K562 (cell line): ENCODE measurements at regions not wholly inside any gene's neighbourhood (a gene's known extent, or its start where the extent isn't known, plus 50 kb on each side); places are given as distances from the start of the nearest gene placed in this dataset.

Source experiments
- ATAC-seq: fragments of 200-7000 bp; cut with Tn5 transposase; 3 replicates; pipeline ENCODE4 v1.9.1; 2020; ENCODE audit warnings: moderate library complexity
- BruUV-seq: library from RNA; stranded (reverse); fragments of 400-500 nt; replicated peaks from 2 replicates; lab custom pipeline; 2021; lab: Mats Ljungman, UMichigan
- CTCF ChIA-PET: fragments of 300-600 bp; formaldehyde crosslinking; extraction: SDS; loops from one replicate; lab custom pipeline; 2021; ENCODE audit warnings: low intra/inter-chr PET ratio; lab: Yijun Ruan, JAX
- POLR2A ChIA-PET: fragments of 300-600, 350-650 bp; sonication (Branson Sonifier 250); formaldehyde crosslinking; extraction: SDS; loops from one replicate; lab custom pipeline; 2021; ENCODE audit warnings: antibody characterized with exemption, inconsistent platforms; lab: Yijun Ruan, JAX
- DNase-seq, 4 experiments: peaks; one replicate each; pipeline versions ENCODE4 v3.0.0 to v3.0.0-alpha.2; 2011 to 2018; ENCODE audit warnings: low spot score in 3 of 4, mixed read lengths in 3 of 4; ENCODE audit errors: extremely low read depth in 1 of 4
- FAIRE-seq: peaks from 2 replicates; lab custom pipeline; 2011; peaks lifted over from hg19 to GRCh38; lab: Jason Lieb, UNC
- H2AFZ ChIP-seq: 2 replicates; pipeline ENCODE4 v1.6.0; 2011; ENCODE audit warnings: low read depth, low read length, control low read depth, inconsistent platforms
- H3K27ac ChIP-seq: fragments of 200-600 bp; 3 replicates; pipeline ENCODE4 v1.8.0; 2011; ENCODE audit warnings: low read depth, mild to moderate bottlenecking, control low read depth, inconsistent platforms, low read length, moderate library complexity, mixed read lengths; ENCODE audit errors: extremely low read depth
- H3K27me3 ChIP-seq, 2 experiments: fragments of 300-600 bp in 1 of 2; 2 replicates in 1 of 2; 3 replicates in 1 of 2; pipeline versions ENCODE4 v1.6.0 to v1.8.0; 2011; ENCODE audit warnings: inconsistent platforms in 2 of 2, low read length in 2 of 2, mild to moderate bottlenecking in 1 of 2, mixed read lengths in 1 of 2, moderate library complexity in 1 of 2; ENCODE audit not compliant: control insufficient read depth in 2 of 2, insufficient read depth in 2 of 2
- H3K36me3 ChIP-seq: fragments of 300-600 bp; 3 replicates; pipeline ENCODE4 v1.8.0; 2011; ENCODE audit warnings: mild to moderate bottlenecking, low read length, inconsistent platforms; ENCODE audit not compliant: control insufficient read depth, insufficient read depth
- H3K4me1 ChIP-seq, 2 experiments: fragments of 200-600 bp in 1 of 2; replicated peaks in 1 of 2; 2 replicates in 1 of 2; 3 replicates in 1 of 2; pipeline versions ENCODE4 v1.5.1 to v1.8.0; 2011; ENCODE audit warnings: inconsistent platforms in 2 of 2, low read length in 2 of 2, mild to moderate bottlenecking in 1 of 2, mixed read lengths in 1 of 2, moderate library complexity in 1 of 2; ENCODE audit not compliant: control insufficient read depth in 2 of 2, insufficient read depth in 2 of 2
- H3K4me2 ChIP-seq: 2 replicates; pipeline ENCODE4 v1.6.1; 2011; ENCODE audit warnings: low read length, control low read depth, inconsistent platforms, mixed read lengths; ENCODE audit not compliant: insufficient read depth
- H3K4me3 ChIP-seq: fragments of 200-600 bp; sonication (generic), shearing (Covaris generic); 2 replicates; pipeline ENCODE4 v1.5.1; 2016; ENCODE audit warnings: control low read depth, inconsistent platforms
- H3K79me2 ChIP-seq: fragments of 200-600 bp; 3 replicates; pipeline ENCODE4 v1.8.0; 2011; ENCODE audit warnings: low read length, inconsistent platforms; ENCODE audit not compliant: control insufficient read depth, insufficient read depth
- H3K9ac ChIP-seq, 2 experiments: 2 replicates each; pipeline versions ENCODE4 v1.6.0 to v1.6.1; 2011; ENCODE audit warnings: low read depth in 2 of 2, low read length in 2 of 2, control low read depth in 1 of 2, inconsistent platforms in 1 of 2, mild to moderate bottlenecking in 1 of 2, mixed read lengths in 1 of 2; ENCODE audit not compliant: insufficient read depth in 1 of 2
- H3K9me1 ChIP-seq: one replicate; pipeline ENCODE4 v1.6.0; 2011; ENCODE audit warnings: inconsistent platforms, mild to moderate bottlenecking, low read length, moderate library complexity; ENCODE audit not compliant: control insufficient read depth, insufficient read depth
- H3K9me3 ChIP-seq: replicated peaks from 2 replicates; pipeline ENCODE4 v1.5.1; 2011; ENCODE audit warnings: low read depth, low read length, inconsistent platforms; ENCODE audit not compliant: control insufficient read depth, insufficient read depth
- H4K20me1 ChIP-seq: replicated peaks from 2 replicates; pipeline ENCODE4 v1.6.1; 2011; ENCODE audit warnings: low read length, inconsistent platforms, mixed read lengths; ENCODE audit not compliant: control insufficient read depth, insufficient read depth
- KLF16 ChIP-seq: IDR thresholded peaks from 2 replicates; pipeline ENCODE4 v1.6.1; 2016; ENCODE audit warnings: antibody characterized with exemption
- MYNN ChIP-seq, 2 experiments: sonication (generic); formaldehyde crosslinking in 1 of 2; IDR thresholded peaks; 2 replicates each; pipeline versions ENCODE4 v1.5.0 to v1.6.1; 2016 to 2020; ENCODE audit warnings: antibody characterized with exemption in 1 of 2, missing genetic modification reagents in 1 of 2
- PHF20 ChIP-seq: fragments of 450-650 bp; IDR thresholded peaks from 2 replicates; pipeline ENCODE4 v1.6.1; 2018; ENCODE audit not compliant: partially characterized antibody
- ZNF318 ChIP-seq, 2 experiments: fragments of 450-650 bp; IDR thresholded peaks; 2 replicates each; pipeline ENCODE4 v1.6.1; 2016; ENCODE audit warnings: mild to moderate bottlenecking in 2 of 2, borderline replicate concordance in 1 of 2, low read depth in 1 of 2, moderate library complexity in 1 of 2
- WGBS: fragments of 100-300 bp; shearing (Covaris generic); methylation state at CpG from one replicate; pipeline ENCODE4 v1.1.6; 2016; ENCODE audit warnings: low coverage, mixed read lengths; ENCODE audit not compliant: insufficient coverage; ENCODE audit errors: missing lambda C conversion rate; 5-methylcytosine and 5-hydroxymethylcytosine counted together
- in situ Hi-C: fragments of 300-500 bp; cut with MboI; formaldehyde crosslinking; loops from 4 replicates; pipeline ENCODE4 v1.15.0; 2018; ENCODE audit warnings: inconsistent platforms, mixed read lengths
- intact Hi-C: fragments of 100-400 bp; cut with micrococcal nuclease; formaldehyde crosslinking; loops from 2 replicates; pipeline ENCODE4 v1.14.2; 2022
- TF ChIP-seq, protein P1 (sequence below): fragments of 450-650 bp; IDR thresholded peaks from 2 replicates; pipeline ENCODE4 v1.6.1; 2018; ENCODE audit not compliant: partially characterized antibody

DNA sequence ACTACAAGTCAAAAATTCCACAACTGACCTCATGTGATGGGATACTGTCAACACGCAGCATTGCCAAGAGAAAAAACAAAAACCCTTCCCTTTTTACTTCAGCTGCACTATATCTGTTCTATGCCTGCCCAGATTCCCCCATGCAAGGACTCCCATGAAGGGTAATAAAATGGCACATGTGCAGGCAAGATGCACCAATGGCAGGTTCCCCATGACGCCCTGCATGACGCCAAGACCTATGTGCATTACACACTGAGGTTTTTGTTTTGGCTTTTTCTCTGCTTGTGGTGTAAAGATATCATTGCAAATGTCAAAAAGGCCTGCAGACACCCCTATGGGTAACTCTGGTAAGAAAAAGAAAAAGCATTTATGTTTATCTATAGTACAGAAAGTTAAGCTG is 403.4 kb downstream of the HDGFL1 start (continued):
- no peak for TF ChIP-seq MYNN (IDR thresholded peaks at IDR 0.05)
- TF ChIP-seq MYNN (CRISPR knock-in tag; IDR thresholded peaks at IDR 0.05): no peak
- no peak for TF ChIP-seq PHF20
- TF ChIP-seq, protein P1, sequence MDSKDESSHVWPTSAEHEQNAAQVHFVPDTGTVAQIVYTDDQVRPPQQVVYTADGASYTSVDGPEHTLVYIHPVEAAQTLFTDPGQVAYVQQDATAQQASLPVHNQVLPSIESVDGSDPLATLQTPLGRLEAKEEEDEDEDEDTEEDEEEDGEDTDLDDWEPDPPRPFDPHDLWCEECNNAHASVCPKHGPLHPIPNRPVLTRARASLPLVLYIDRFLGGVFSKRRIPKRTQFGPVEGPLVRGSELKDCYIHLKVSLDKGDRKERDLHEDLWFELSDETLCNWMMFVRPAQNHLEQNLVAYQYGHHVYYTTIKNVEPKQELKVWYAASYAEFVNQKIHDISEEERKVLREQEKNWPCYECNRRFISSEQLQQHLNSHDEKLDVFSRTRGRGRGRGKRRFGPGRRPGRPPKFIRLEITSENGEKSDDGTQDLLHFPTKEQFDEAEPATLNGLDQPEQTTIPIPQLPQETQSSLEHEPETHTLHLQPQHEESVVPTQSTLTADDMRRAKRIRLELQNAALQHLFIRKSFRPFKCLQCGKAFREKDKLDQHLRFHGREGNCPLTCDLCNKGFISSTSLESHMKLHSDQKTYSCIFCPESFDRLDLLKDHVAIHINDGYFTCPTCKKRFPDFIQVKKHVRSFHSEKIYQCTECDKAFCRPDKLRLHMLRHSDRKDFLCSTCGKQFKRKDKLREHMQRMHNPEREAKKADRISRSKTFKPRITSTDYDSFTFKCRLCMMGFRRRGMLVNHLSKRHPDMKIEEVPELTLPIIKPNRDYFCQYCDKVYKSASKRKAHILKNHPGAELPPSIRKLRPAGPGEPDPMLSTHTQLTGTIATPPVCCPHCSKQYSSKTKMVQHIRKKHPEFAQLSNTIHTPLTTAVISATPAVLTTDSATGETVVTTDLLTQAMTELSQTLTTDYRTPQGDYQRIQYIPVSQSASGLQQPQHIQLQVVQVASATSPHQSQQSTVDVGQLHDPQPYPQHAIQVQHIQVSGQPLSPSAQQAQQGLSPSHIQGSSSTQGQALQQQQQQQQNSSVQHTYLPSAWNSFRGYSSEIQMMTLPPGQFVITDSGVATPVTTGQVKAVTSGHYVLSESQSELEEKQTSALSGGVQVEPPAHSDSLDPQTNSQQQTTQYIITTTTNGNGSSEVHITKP: no peak

- Histone ChIP-seq H3K79me2 (no peaks in the 10 kb centered on the region), H2AFZ (no peak overlapping the region), H4K20me1 (no peaks in the 10 kb centered on the region), H3K9me3 (no peaks in the 10 kb centered on the region; the same call in 1 of the 2 replicates), H3K4me2 (no peak overlapping the region), H3K9me1 (no peaks in the 10 kb centered on the region), H3K27ac (no peak overlapping the region), H3K36me3 (no peaks in the 10 kb centered on the region), H3K4me3 (no peak overlapping the region), H3K4me1 (no peaks in the 10 kb centered on the region), H3K27me3 (no peaks in the 10 kb centered on the region), H3K9ac (no peak overlapping the region)
- ChIA-PET POLR2A (no interaction called here), CTCF (no interaction called here)
- ATAC-seq (no peak), FAIRE-seq (no peak), DNase-seq (no peak)
- 0% methylated on average over 1 of the region's 1 CpG for WGBS
- in situ Hi-C loops (no loop called here), intact Hi-C loops (no loop called here)
- TF ChIP-seq ZNF318 (IDR thresholded peaks at IDR 0.05; ENCODE audit: borderline replicate concordance in 1 of 2, low read depth in 1 of 2) (no peak), KLF16 (no peak)
- no TSS peak for BruUV-seq
Observed at GRCh38 chr6:22975079-22975478, 405.7 kb downstream of the HDGFL1 start.
